OCI-LY7 (cell line): ENCODE measurements at regions not wholly inside any gene's neighbourhood (a gene's known extent, or its start where the extent isn't known, plus 50 kb on each side); places are given as distances from the start of the nearest gene placed in this dataset.
"Not testable (repeated sequence)": the region's sequence is repeated elsewhere in the genome, so short reads cannot be mapped to it uniquely, and the experiment has no call there.

Experiments used
- BruUV-seq: library from RNA; stranded (reverse); fragments of 400-500 nt; replicated peaks from 2 replicates; lab custom pipeline; 2021; lab: Mats Ljungman, UMichigan
- CTCF ChIA-PET: fragments of 300-600 bp; sonication (Branson Sonifier 250); formaldehyde crosslinking; loops from one replicate; lab custom pipeline; 2022; ENCODE audit warnings: antibody characterized with exemption; ENCODE audit not compliant: unreplicated experiment; lab: Charles Lee
- POLR2A ChIA-PET: fragments of 300-600 bp; sonication (Branson Sonifier 250); formaldehyde crosslinking; loops from one replicate; lab custom pipeline; 2022; ENCODE audit warnings: antibody characterized with exemption; lab: Charles Lee
- DNase-seq: peaks from one replicate; pipeline ENCODE4 v3.0.0-alpha.2; 2015; ENCODE audit warnings: low spot score
- H2AFZ ChIP-seq: fragments of 200-600 bp; sonication (generic), shearing (Covaris generic); 2 replicates; pipeline ENCODE4 v1.6.1; 2014; ENCODE audit warnings: mild to moderate bottlenecking, antibody characterized with exemption, low read length, moderate library complexity
- H3K27ac ChIP-seq: fragments of 200-600 bp; sonication (generic); 2 replicates; pipeline ENCODE4 v1.5.1; 2014; ENCODE audit warnings: mixed run types, low read depth, mild to moderate bottlenecking, moderate library complexity, low read length, inconsistent platforms; ENCODE audit not compliant: poor library complexity, severe bottlenecking
- H3K36me3 ChIP-seq: fragments of 200-600 bp; sonication (generic); 2 replicates; pipeline ENCODE4 v1.6.1; 2014; ENCODE audit warnings: mild to moderate bottlenecking, antibody characterized with exemption, low read length, moderate library complexity, mixed read lengths; ENCODE audit not compliant: insufficient read depth
- H3K4me1 ChIP-seq: fragments of 200-600 bp; sonication (generic); 2 replicates; pipeline ENCODE4 v1.5.1; 2014; ENCODE audit warnings: mild to moderate bottlenecking, low read length; ENCODE audit not compliant: insufficient read depth, poor library complexity, severe bottlenecking
- H3K4me2 ChIP-seq: fragments of 200-600 bp; sonication (generic); 2 replicates; pipeline ENCODE4 v1.6.1; 2014; ENCODE audit warnings: mild to moderate bottlenecking, low read length
- H3K4me3 ChIP-seq: fragments of 200-600 bp; sonication (generic); 2 replicates; pipeline ENCODE4 v1.5.1; 2014; ENCODE audit warnings: mild to moderate bottlenecking, low read depth, low read length; ENCODE audit not compliant: poor library complexity, severe bottlenecking
- H3K79me2 ChIP-seq: fragments of 200-600 bp; sonication (generic); 2 replicates; pipeline ENCODE4 v1.6.1; 2016; ENCODE audit warnings: low read depth, mild to moderate bottlenecking, low read length, moderate library complexity, mixed read lengths; ENCODE audit not compliant: insufficient read depth
- H3K9me2 ChIP-seq: fragments of 200-600 bp; sonication (generic); 2 replicates; pipeline ENCODE4 v1.6.1; 2016; ENCODE audit warnings: mild to moderate bottlenecking, low read length, mixed read lengths; ENCODE audit not compliant: insufficient read depth
- H3K9me3 ChIP-seq: fragments of 200-600 bp; sonication (generic); 2 replicates; pipeline ENCODE4 v1.6.1; 2014; ENCODE audit warnings: mild to moderate bottlenecking, mixed run types, low read length, mixed read lengths
- H4K20me1 ChIP-seq: fragments of 200-600 bp; sonication (generic); 2 replicates; pipeline ENCODE4 v1.6.1; 2014; ENCODE audit warnings: mild to moderate bottlenecking, antibody characterized with exemption, low read length, moderate library complexity, mixed read lengths; ENCODE audit not compliant: insufficient read depth
- EZH2phosphoT487 ChIP-seq: fragments of 200-600 bp; sonication (generic); IDR thresholded peaks from 2 replicates; pipeline ENCODE4 v1.6.1; 2018; ENCODE audit warnings: low read depth, borderline replicate concordance, mild to moderate bottlenecking, mixed run types, antibody characterized with exemption, low read length, moderate library complexity, mixed read lengths
- intact Hi-C: fragments of 100-400 bp; cut with micrococcal nuclease; formaldehyde crosslinking; loops from one replicate; pipeline ENCODE4 v1.10.0; 2022; ENCODE audit not compliant: unreplicated experiment
- TF ChIP-seq, protein P1 (sequence below): fragments of 200-600 bp; sonication (generic); conservative IDR thresholded peaks from 2 replicates; pipeline ENCODE4 v1.5.1; 2014; ENCODE audit warnings: mild to moderate bottlenecking, antibody characterized with exemption, low read length, moderate library complexity, mixed read lengths

DNA sequence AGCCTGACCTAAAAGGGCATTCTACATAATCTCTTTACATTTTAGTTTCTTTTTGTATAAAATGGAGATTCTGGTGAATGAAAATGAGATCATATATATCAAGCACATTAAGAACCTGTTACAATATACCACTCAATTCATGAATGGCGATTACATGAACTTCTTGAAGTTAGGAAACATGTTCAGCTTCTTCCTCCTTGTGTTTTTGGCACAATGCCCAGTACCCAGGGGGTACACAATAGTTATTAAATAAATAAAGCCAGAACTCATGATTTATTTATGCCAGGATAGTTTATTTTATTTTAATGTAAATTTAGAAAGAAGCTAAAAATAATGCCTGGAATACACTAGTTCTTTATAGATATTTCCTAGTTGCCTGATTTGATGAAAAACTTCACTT lies 186.0 kb upstream of the PTGFR start:
- Histone ChIP-seq H3K4me1 (no peaks in the 10 kb centered on the region), H3K9me2 (no peaks in the 10 kb centered on the region), H3K27ac (no peak overlapping the region), H4K20me1 (no peaks in the 10 kb centered on the region), H3K4me2 (no peak overlapping the region), H3K4me3 (no peak overlapping the region), H3K36me3 (no peaks in the 10 kb centered on the region), H3K79me2 (no peaks in the 10 kb centered on the region), H2AFZ (no peak overlapping the region), H3K9me3 (no peaks in the 10 kb centered on the region)
- DNase-seq: no peak
- intact Hi-C loops: no loop called here
- ChIA-PET POLR2A (interaction anchor here (0.6 to 0.7 kb wide), 2 partner anchors 64 to 658 kb away, joined by 4 read pairs; no protein-coding TSS in a partner anchor), CTCF (no interaction called here)
- no peak for TF ChIP-seq EZH2phosphoT487
- TF ChIP-seq, protein P1, sequence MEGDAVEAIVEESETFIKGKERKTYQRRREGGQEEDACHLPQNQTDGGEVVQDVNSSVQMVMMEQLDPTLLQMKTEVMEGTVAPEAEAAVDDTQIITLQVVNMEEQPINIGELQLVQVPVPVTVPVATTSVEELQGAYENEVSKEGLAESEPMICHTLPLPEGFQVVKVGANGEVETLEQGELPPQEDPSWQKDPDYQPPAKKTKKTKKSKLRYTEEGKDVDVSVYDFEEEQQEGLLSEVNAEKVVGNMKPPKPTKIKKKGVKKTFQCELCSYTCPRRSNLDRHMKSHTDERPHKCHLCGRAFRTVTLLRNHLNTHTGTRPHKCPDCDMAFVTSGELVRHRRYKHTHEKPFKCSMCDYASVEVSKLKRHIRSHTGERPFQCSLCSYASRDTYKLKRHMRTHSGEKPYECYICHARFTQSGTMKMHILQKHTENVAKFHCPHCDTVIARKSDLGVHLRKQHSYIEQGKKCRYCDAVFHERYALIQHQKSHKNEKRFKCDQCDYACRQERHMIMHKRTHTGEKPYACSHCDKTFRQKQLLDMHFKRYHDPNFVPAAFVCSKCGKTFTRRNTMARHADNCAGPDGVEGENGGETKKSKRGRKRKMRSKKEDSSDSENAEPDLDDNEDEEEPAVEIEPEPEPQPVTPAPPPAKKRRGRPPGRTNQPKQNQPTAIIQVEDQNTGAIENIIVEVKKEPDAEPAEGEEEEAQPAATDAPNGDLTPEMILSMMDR: no peak
- no TSS peak for BruUV-seq

DNA sequence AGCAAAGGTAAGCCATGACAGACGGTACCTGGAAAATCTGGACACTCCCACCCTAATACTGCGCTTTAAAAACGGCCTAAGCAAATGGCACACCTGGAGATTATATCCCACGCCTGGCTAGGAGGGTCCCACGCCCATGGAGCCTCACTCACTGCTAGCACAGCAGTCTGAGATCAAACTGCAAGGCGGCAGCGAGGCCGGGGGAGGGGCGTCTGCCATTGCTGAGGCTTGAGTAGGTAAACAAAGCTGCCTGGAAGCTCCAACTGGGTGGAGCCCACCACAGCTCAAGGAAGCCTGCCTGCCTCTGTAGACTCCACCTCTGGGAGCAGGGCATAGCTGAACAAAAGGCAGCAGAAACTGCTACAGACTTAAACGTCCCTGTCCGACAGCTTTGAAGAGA lies 180.5 kb upstream of the PTGFR start:
- DNase-seq, H3K36me3 ChIP-seq, H3K4me3 ChIP-seq, H3K4me1 ChIP-seq, H4K20me1 ChIP-seq, CTCF ChIA-PET, intact Hi-C loops, H3K4me2 ChIP-seq, BruUV-seq, H2AFZ ChIP-seq, H3K9me2 ChIP-seq, H3K9me3 ChIP-seq, H3K79me2 ChIP-seq, H3K27ac ChIP-seq: not testable (repeated sequence)
- POLR2A ChIA-PET: interaction anchor here (0.9 to 1.2 kb wide), 2 partner anchors 14 to 184 kb away, joined by 3 read pairs; no protein-coding TSS in a partner anchor

DNA sequence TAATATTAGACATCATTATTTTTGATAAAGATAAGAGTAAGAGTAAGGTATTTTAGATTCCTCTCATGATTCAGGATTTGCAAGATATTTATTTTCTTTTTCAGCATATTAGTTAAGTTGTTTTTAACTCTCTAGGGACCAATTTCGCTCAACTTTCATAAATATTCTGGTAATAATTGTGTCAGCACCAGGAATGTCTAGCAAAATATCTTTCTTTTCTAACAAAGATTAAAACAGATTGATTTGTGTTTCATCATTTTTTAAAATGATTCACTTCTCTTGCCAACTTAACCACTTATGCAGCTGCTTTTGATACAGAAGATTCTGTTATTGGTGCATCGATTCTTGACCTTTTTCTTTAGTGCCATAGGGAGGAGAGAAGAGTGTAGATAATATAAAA lies 172.8 kb upstream of the PTGFR start:
- CTCF ChIA-PET: no interaction called here

More for the DNA sequence above, 172.8 kb upstream of the PTGFR start:
- POLR2A ChIA-PET: no interaction called here
- H3K4me2 ChIP-seq: no peak overlapping the region
- DNase-seq: no peak
- H2AFZ ChIP-seq: no peak overlapping the region
- no peak overlapping the region for H3K4me3 ChIP-seq
- H3K9me3 ChIP-seq: no peaks in the 10 kb centered on the region
- no peaks in the 10 kb centered on the region for H4K20me1 ChIP-seq
- no TSS peak for BruUV-seq
- no peaks in the 10 kb centered on the region for H3K36me3 ChIP-seq
- H3K4me1 ChIP-seq: no peaks in the 10 kb centered on the region
- no peaks in the 10 kb centered on the region for H3K79me2 ChIP-seq
- intact Hi-C loops: no loop called here
- H3K9me2 ChIP-seq: no peaks in the 10 kb centered on the region
- TF ChIP-seq, protein P1: no peak
- no peak for TF ChIP-seq EZH2phosphoT487
- no peak overlapping the region for H3K27ac ChIP-seq
